SK-N-MC (cell line): ENCODE measurements at regions not wholly inside any gene's neighbourhood (a gene's known extent, or its start where the extent isn't known, plus 50 kb on each side); places are given as distances from the start of the nearest gene placed in this dataset.
"Not testable (repeated sequence)": the region's sequence is repeated elsewhere in the genome, so short reads cannot be mapped to it uniquely, and the experiment has no call there.

Experiments used
- DNase-seq: peaks from one replicate; pipeline ENCODE4 v3.0.0-alpha.2; 2011; ENCODE audit warnings: low read depth, low spot score
- H3K27ac ChIP-seq: fragments of 200-600 bp; sonication (generic); 2 replicates; pipeline ENCODE4 v1.5.1; 2016; ENCODE audit warnings: mixed run types
- H3K36me3 ChIP-seq: fragments of 200-600 bp; sonication (generic); 2 replicates; pipeline ENCODE4 v1.6.1; 2017; ENCODE audit warnings: antibody characterized with exemption, low read length, mixed read lengths; ENCODE audit not compliant: insufficient read depth
- H3K4me3 ChIP-seq: fragments of 200-600 bp; sonication (generic); 2 replicates; pipeline ENCODE4 v1.5.1; 2016
- H3K9ac ChIP-seq: fragments of 200-600 bp; sonication (generic); 2 replicates; pipeline ENCODE4 v1.8.0; 2017; ENCODE audit warnings: mixed run types, mixed read lengths; ENCODE audit not compliant: insufficient read length
- H3K9me3 ChIP-seq: fragments of 200-600 bp; sonication (generic); 2 replicates; pipeline ENCODE4 v1.6.1; 2017; ENCODE audit warnings: low read depth, mild to moderate bottlenecking, antibody characterized with exemption, low read length, moderate library complexity, mixed read lengths
- EZH2 ChIP-seq: fragments of 200-600 bp; sonication (generic); IDR thresholded peaks from one replicate; pipeline ENCODE4 v1.6.1; 2017; ENCODE audit warnings: antibody characterized with exemption
- FOXP2 ChIP-seq: optimal IDR thresholded peaks from 2 replicates; pipeline ENCODE3; 2011; ENCODE audit warnings: mild to moderate bottlenecking, moderate library complexity; ENCODE audit not compliant: insufficient read depth; ENCODE audit errors: extremely low read length, control extremely low read depth
- POLR2AphosphoS5 ChIP-seq: IDR thresholded peaks from 2 replicates; pipeline ENCODE4 v1.6.1; 2012; ENCODE audit warnings: mild to moderate bottlenecking, low read depth, low read length, borderline replicate concordance

GRCh38 chr16:14384745-14385144 is 245.3 kb downstream of the PARN start:
- DNase-seq = no peak
- no peak overlapping the region for H3K27ac ChIP-seq
- H3K9me3 ChIP-seq = no peaks in the 10 kb centered on the region

GRCh38 chr16:14383844-14384243 is 246.2 kb downstream of the PARN start:
- not testable (repeated sequence) for H3K9me3 ChIP-seq, H3K36me3 ChIP-seq, H3K27ac ChIP-seq, H3K9ac ChIP-seq, H3K4me3 ChIP-seq, DNase-seq

More at GRCh38 chr16:14384745-14385144, 245.3 kb downstream of the PARN start:
- H3K9ac ChIP-seq = no peak overlapping the region
- TF ChIP-seq EZH2 (no peak), POLR2AphosphoS5 (no peak), FOXP2 (no peak)
- H3K4me3 ChIP-seq = no peak overlapping the region
- no peaks in the 10 kb centered on the region for H3K36me3 ChIP-seq

GRCh38 chr16:14378689-14379467 is 251.2 kb downstream of the PARN start:
- H3K9me3 ChIP-seq = no peaks in the 10 kb centered on the region
- H3K27ac ChIP-seq = no peak overlapping the region
- no peak overlapping the region for H3K9ac ChIP-seq
- no peak for TF ChIP-seq FOXP2
- no peak for TF ChIP-seq EZH2
- TF ChIP-seq POLR2AphosphoS5 = no peak
- H3K4me3 ChIP-seq = no peak overlapping the region
- DNase-seq = no peak
- no peaks in the 10 kb centered on the region for H3K36me3 ChIP-seq

DNA sequence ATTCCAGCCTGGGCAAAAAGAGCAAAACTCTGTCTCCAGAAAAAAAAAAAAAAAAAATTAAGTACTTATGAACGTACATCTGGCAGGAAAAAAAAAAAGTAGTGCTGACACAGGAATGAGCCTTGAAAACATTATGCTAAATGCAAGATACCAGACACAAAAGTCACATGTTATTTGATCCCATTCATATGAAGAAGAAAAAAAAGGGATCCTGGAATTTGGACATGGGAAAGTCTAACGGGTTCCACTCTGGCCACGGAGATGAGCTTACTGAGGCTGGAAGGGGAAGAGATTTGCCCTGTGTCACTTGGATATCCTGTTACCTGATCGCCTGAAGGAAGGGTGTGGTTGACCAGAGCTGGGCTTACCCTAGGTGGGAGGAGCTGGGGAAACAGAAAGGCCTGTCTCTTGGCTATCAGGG is 251.9 kb downstream of the PARN start:
- H3K9me3 ChIP-seq = no peaks in the 10 kb centered on the region
- no peak overlapping the region for H3K4me3 ChIP-seq
- no peak overlapping the region for H3K27ac ChIP-seq
- no peak for TF ChIP-seq POLR2AphosphoS5
- no peak for DNase-seq
- H3K36me3 ChIP-seq = no peaks in the 10 kb centered on the region
- no peak overlapping the region for H3K9ac ChIP-seq

DNA sequence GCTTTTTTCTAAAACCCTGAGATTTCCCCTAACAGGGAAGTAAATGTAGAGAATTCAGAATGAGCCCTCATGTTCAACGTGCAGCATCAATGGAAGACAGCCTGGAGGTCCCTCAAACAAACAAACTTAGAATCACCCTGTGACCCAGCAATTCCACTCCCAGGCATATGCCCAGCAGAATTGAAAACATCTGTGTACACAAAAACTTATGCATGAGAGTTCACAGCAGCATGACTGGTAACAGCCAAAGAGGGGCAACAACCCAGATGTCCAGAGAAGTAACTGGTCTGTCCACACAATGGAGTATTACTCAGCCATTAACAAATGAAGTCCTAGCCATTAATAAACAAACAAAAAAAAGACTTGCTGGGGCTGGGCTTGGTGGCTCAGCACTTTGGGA is 252.7 kb downstream of the PARN start:
- no peak overlapping the region for H3K9ac ChIP-seq
- no peak for DNase-seq
- H3K27ac ChIP-seq = no peak overlapping the region
- no peaks in the 10 kb centered on the region for H3K36me3 ChIP-seq
- no peak overlapping the region for H3K4me3 ChIP-seq
- H3K9me3 ChIP-seq = no peaks in the 10 kb centered on the region
- TF ChIP-seq POLR2AphosphoS5 (no peak), EZH2 (no peak), FOXP2 (no peak)

GRCh38 chr16:14375132-14375491 is 254.9 kb downstream of the PARN start:
- no peaks in the 10 kb centered on the region for H3K36me3 ChIP-seq
- no peaks in the 10 kb centered on the region for H3K9me3 ChIP-seq
- no peak for TF ChIP-seq POLR2AphosphoS5
- TF ChIP-seq EZH2 = no peak
- TF ChIP-seq FOXP2 = no peak
- no peak overlapping the region for H3K9ac ChIP-seq
- no peak overlapping the region for H3K4me3 ChIP-seq
- DNase-seq = no peak
- H3K27ac ChIP-seq = no peak overlapping the region

DNA sequence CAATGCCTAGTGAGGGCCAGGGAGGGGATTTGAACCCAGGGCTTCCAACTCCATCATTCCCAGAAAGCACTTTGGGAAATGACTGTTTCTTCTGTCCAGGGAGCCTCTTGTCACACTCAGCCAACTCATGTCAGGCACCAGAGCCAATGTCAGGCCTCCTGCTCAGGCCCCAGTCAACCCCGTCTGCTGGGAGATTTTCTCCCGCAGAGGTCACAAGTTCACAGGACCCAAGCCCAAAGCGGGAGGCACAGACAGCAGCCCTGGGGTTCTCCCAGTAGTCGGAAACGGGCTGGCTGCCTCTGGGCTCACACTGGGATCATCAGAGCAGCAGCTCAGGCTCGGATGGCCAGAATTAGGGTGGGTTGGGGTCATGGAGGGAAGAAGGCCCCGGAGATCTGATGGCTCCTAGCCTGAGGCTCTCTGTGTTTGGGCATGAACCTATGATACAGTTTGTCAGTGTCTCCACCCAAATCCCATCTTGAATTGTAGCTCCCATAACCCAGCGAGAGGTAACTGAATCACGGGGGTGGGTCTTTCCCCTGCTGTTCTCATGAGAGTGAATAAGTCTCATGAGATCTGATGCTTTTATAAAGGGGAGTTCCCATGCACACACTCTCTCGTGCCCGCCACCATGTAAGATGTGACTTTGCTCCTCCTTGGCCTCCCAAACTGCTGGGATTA is 255.5 kb downstream of the PARN start:
- H3K9me3 ChIP-seq = no peaks in the 10 kb centered on the region
- no peak for DNase-seq
- no peak overlapping the region for H3K4me3 ChIP-seq
- no peak overlapping the region for H3K27ac ChIP-seq
- no peaks in the 10 kb centered on the region for H3K36me3 ChIP-seq
- TF ChIP-seq POLR2AphosphoS5 (no peak), EZH2 (no peak), FOXP2 (no peak)
- no peak overlapping the region for H3K9ac ChIP-seq

- Histone ChIP-seq H3K27ac (no peak overlapping the region), H3K36me3 (no peaks in the 10 kb centered on the region), H3K9me3 (no peaks in the 10 kb centered on the region), H3K4me3 (no peak overlapping the region), H3K9ac (no peak overlapping the region)
- TF ChIP-seq FOXP2 (no peak), POLR2AphosphoS5 (no peak), EZH2 (no peak)
- DNase-seq = no peak
Measured at GRCh38 chr16:14373896-14374295, 256.2 kb downstream of the PARN start.

- Histone ChIP-seq H3K4me3 (no peak overlapping the region), H3K27ac (no peak overlapping the region), H3K36me3 (no peaks in the 10 kb centered on the region), H3K9me3 (no peaks in the 10 kb centered on the region), H3K9ac (no peak overlapping the region)
- no peak for TF ChIP-seq POLR2AphosphoS5
- TF ChIP-seq FOXP2 = no peak
- no peak for TF ChIP-seq EZH2
- DNase-seq = no peak
Measured at GRCh38 chr16:14373406-14373805, 256.7 kb downstream of the PARN start.
